Pancreas (tissue), 10 donors: ENCODE measurements at regions not wholly inside any gene's neighbourhood (a gene's known extent, or its start where the extent isn't known, plus 50 kb on each side); places are given as distances from the start of the nearest gene placed in this dataset.

ENCODE experiments used
- ATAC-seq, 4 donors: fragments of 200-7000 bp; cut with Tn5 transposase; one replicate each; pipeline versions ENCODE4 v1.8.0 to v1.9.1; 2020; ENCODE audit warnings: mild to moderate bottlenecking in 4 of 4, moderate library complexity in 4 of 4
- DNase-seq, 6 donors: peaks; one replicate each; pipeline ENCODE4 v3.0.0-alpha.2; 2020
- FAIRE-seq: peaks from 2 replicates; lab custom pipeline; 2012; peaks lifted over from hg19 to GRCh38; lab: Jason Lieb, UNC
- H3K27ac ChIP-seq, 4 donors: fragments of 200-600 bp; sonication (generic); 1 replicate in 3 of 4; 2 replicates in 1 of 4; pipeline versions ENCODE4 v1.5.0 to v1.8.0; 2020
- H3K27me3 ChIP-seq, 4 donors: fragments of 200-600 bp; one replicate each; pipeline ENCODE4 v1.8.0; 2021
- H3K36me3 ChIP-seq, 3 donors: fragments of 200-600 bp; sonication (generic) in 1 of 3; one replicate each; pipeline versions ENCODE4 v1.5.0 to v1.8.0; 2020 to 2021
- H3K4me1 ChIP-seq, 3 donors: fragments of 200-600 bp; one replicate each; pipeline ENCODE4 v1.8.0; 2021
- H3K4me3 ChIP-seq, 4 donors: fragments of 200-600 bp; sonication (generic) in 2 of 4; one replicate each; pipeline versions ENCODE4 v1.5.0 to v1.8.0; 2020 to 2021
- H3K9me3 ChIP-seq, 4 donors: fragments of 200-600 bp; one replicate each; pipeline ENCODE4 v1.8.0; 2021
- CTCF ChIP-seq, 4 donors: fragments of 200-600 bp; sonication (generic) in 3 of 4; IDR thresholded peaks; one replicate each; pipeline versions ENCODE4 v1.5.0 to v1.8.0; 2021; ENCODE audit warnings: antibody characterized with exemption in 4 of 4
- WGBS, 2 donors: extraction: QIAGEN DNeasy Blood & Tissue Kit; methylation state at CpG; one replicate each; pipeline ENCODE4 v1.1.7; 2013; 5-methylcytosine and 5-hydroxymethylcytosine counted together
- intact Hi-C, 3 donors: fragments of 100-400 bp; cut with DNase I; formaldehyde crosslinking; loops; one replicate each; pipeline versions ENCODE4 v1.11.1 to v1.14.2; 2022
- donor health status: healthy with polysubstance abuse.
- donor health status: DM: no; HTN: no; CAD: no; lungs with moderate emphysema.
- donor health status: DM: no; HTN: no; CAD: no.
- donor health status: control.
- donor health status: control.
- donor health status: Bipolar disorder and iron deficiency.
- donor health status: DM: yes; HTN: yes; CAD: no.
- donor health status: DM: no; HTN: no; CAD: no.
- donor health status: DM: no; HTN: no; CAD: no.
- donor health status: DM: yes; HTN: yes; CAD: no.

- H3K9me3 ChIP-seq, result no peaks in the 10 kb centered on the region
- H3K4me1 ChIP-seq, result no peaks in the 10 kb centered on the region
- DNase-seq, result no peak
- H3K36me3 ChIP-seq, result no peaks in the 10 kb centered on the region
- no peak overlapping the region for H3K4me3 ChIP-seq
- intact Hi-C loops, result no loop called here
- 75 to 84% methylated on average over 13 of the region's 13 CpGs for WGBS, 2 donors
- TF ChIP-seq CTCF (IDR thresholded peaks at IDR 0.05), result no peak
- ATAC-seq, result no peak
- H3K27me3 ChIP-seq, result no peaks in the 10 kb centered on the region
- no peak overlapping the region for H3K27ac ChIP-seq
- no peak for FAIRE-seq
Measured at GRCh38 chr12:131613678-131614077, 97.2 kb upstream of the SFSWAP start.

- no peaks in the 10 kb centered on the region for H3K36me3 ChIP-seq
- DNase-seq, result no peak
- H3K9me3 ChIP-seq, result no peaks in the 10 kb centered on the region
- 49 to 64% methylated on average over 6 of the region's 6 CpGs for WGBS, 2 donors
- intact Hi-C loops, result no loop called here
- no peak overlapping the region for H3K4me3 ChIP-seq
- no peak for TF ChIP-seq CTCF (IDR thresholded peaks at IDR 0.05)
- H3K4me1 ChIP-seq, result no peaks in the 10 kb centered on the region
- ATAC-seq, result no peak
- no peak overlapping the region for H3K27ac ChIP-seq
- no peak for FAIRE-seq
- no peaks in the 10 kb centered on the region for H3K27me3 ChIP-seq
Measured at GRCh38 chr12:131615326-131616042, 95.4 kb upstream of the SFSWAP start.

GRCh38 chr12:131616043-131616700 lies 94.7 kb upstream of the SFSWAP start:
- no peak overlapping the region for H3K27ac ChIP-seq
- ATAC-seq (no peak), FAIRE-seq (no peak), DNase-seq (no peak)
- intact Hi-C loops, result no loop called here
- TF ChIP-seq CTCF (IDR thresholded peaks at IDR 0.05), result no peak
- no peaks in the 10 kb centered on the region for H3K27me3 ChIP-seq
- no peaks in the 10 kb centered on the region for H3K9me3 ChIP-seq
- H3K4me3 ChIP-seq, result no peak overlapping the region
- WGBS, 2 donors, result 19 to 23% methylated on average over 19 of the region's 19 CpGs
- no peaks in the 10 kb centered on the region for H3K36me3 ChIP-seq
- H3K4me1 ChIP-seq, result no peaks in the 10 kb centered on the region

GRCh38 chr12:131616738-131617137 lies 94.2 kb upstream of the SFSWAP start:
- H3K27ac ChIP-seq, result no peak overlapping the region
- ATAC-seq (no peak), FAIRE-seq (no peak), DNase-seq (no peak)
- no peaks in the 10 kb centered on the region for H3K27me3 ChIP-seq
- no peaks in the 10 kb centered on the region for H3K36me3 ChIP-seq
- no peaks in the 10 kb centered on the region for H3K4me1 ChIP-seq
- WGBS, 2 donors, result 59 to 69% methylated on average over 11 of the region's 11 CpGs
- TF ChIP-seq CTCF (IDR thresholded peaks at IDR 0.05), result no peak
- no peaks in the 10 kb centered on the region for H3K9me3 ChIP-seq
- intact Hi-C loops, result no loop called here
- H3K4me3 ChIP-seq, result no peak overlapping the region

- DNase-seq (no peak), FAIRE-seq (no peak), ATAC-seq (no peak)
- intact Hi-C loops, result no loop called here
- WGBS, 2 donors, result 71 to 86% methylated on average over 15 of the region's 15 CpGs
- H3K4me3 ChIP-seq, result no peak overlapping the region
- TF ChIP-seq CTCF (IDR thresholded peaks at IDR 0.05), result no peak
- H3K27me3 ChIP-seq, result no peaks in the 10 kb centered on the region
- H3K36me3 ChIP-seq, result no peaks in the 10 kb centered on the region
- no peaks in the 10 kb centered on the region for H3K4me1 ChIP-seq
- no peak overlapping the region for H3K27ac ChIP-seq
- no peaks in the 10 kb centered on the region for H3K9me3 ChIP-seq
Measured at GRCh38 chr12:131617179-131617578, 93.7 kb upstream of the SFSWAP start.
